ENCODE measurements at regions not wholly inside any gene's neighbourhood (a gene's known extent, or its start where the extent isn't known, plus 50 kb on each side); places are given as distances from the start of the nearest gene placed in this dataset.

GRCh38 chrX:131356725-131357124 lies 67.6 kb upstream of the IGSF1 start:
- H3K27ac ChIP-seq: no peak overlapping the region
- H3K4me1 ChIP-seq: no peaks in the 10 kb centered on the region
- 50 to 67% methylated on average over 1 of the region's 1 CpG for WGBS, 2 donors
- intact Hi-C loops (cut with DNase I): no loop called here
- TF ChIP-seq, protein P1, sequence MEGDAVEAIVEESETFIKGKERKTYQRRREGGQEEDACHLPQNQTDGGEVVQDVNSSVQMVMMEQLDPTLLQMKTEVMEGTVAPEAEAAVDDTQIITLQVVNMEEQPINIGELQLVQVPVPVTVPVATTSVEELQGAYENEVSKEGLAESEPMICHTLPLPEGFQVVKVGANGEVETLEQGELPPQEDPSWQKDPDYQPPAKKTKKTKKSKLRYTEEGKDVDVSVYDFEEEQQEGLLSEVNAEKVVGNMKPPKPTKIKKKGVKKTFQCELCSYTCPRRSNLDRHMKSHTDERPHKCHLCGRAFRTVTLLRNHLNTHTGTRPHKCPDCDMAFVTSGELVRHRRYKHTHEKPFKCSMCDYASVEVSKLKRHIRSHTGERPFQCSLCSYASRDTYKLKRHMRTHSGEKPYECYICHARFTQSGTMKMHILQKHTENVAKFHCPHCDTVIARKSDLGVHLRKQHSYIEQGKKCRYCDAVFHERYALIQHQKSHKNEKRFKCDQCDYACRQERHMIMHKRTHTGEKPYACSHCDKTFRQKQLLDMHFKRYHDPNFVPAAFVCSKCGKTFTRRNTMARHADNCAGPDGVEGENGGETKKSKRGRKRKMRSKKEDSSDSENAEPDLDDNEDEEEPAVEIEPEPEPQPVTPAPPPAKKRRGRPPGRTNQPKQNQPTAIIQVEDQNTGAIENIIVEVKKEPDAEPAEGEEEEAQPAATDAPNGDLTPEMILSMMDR (IDR thresholded peaks at IDR 0.05): no peak
- no peaks in the 10 kb centered on the region for H3K36me3 ChIP-seq
- no peak overlapping the region for H3K4me3 ChIP-seq
- H3K27me3 ChIP-seq: peaks cover 0 to 5% (median under 1%) of the 10 kb centered on the region in 4 donors
- FAIRE-seq (no peak), ATAC-seq (no peak), DNase-seq (peak in 1 of 6 donors; percentile 12)
- no peaks in the 10 kb centered on the region for H3K9me3 ChIP-seq

- 45 to 56% methylated on average over 2 of the region's 2 CpGs for WGBS, 2 donors
- no peak for DNase-seq
- TF ChIP-seq, protein P1 (IDR thresholded peaks at IDR 0.05): no peak
- no peak overlapping the region for H3K4me3 ChIP-seq
- no peaks in the 10 kb centered on the region for H3K9me3 ChIP-seq
- no peaks in the 10 kb centered on the region for H3K4me1 ChIP-seq
- H3K27ac ChIP-seq: no peak overlapping the region
- no peaks in the 10 kb centered on the region for H3K36me3 ChIP-seq
- intact Hi-C loops (cut with DNase I): no loop called here
- H3K27me3 ChIP-seq: peaks cover 0 to 14% (median 1%) of the 10 kb centered on the region in 4 donors
- ATAC-seq: no peak
- no peak for FAIRE-seq
Observed at GRCh38 chrX:131359611-131360010, 70.5 kb upstream of the IGSF1 start.

DNA sequence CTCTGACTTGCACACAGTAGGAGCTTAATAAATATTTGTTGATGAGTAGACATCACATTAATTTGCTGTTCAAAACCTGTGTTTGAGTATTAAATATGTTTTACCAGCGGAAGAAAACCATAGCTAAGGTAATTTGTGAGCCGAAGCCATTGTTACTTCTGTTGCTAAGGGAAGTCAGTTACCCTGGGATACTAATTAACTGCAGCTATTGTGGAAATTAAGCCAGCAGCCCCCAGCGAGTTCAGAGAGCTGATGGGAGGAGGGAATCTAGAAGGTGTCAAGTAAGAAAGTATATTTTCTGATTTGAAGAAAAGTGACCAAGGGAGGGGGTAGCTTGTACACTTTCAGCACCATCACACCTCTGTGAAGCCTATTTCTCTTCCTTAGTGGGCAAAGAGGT lies 76.7 kb upstream of the IGSF1 start:
- no peaks in the 10 kb centered on the region for H3K9me3 ChIP-seq
- no peaks in the 10 kb centered on the region for H3K4me1 ChIP-seq
- H3K4me3 ChIP-seq: no peak overlapping the region
- H3K27ac ChIP-seq: no peak overlapping the region
- intact Hi-C loops (cut with DNase I): no loop called here
- H3K27me3 ChIP-seq: peaks cover 0 to 11% (median 1%) of the 10 kb centered on the region in 4 donors
- DNase-seq: no peak
- ATAC-seq: no peak
- TF ChIP-seq, protein P1 (IDR thresholded peaks at IDR 0.05): no peak
- FAIRE-seq: no peak
- no peaks in the 10 kb centered on the region for H3K36me3 ChIP-seq
- WGBS, 2 donors: 45% methylated on average over 3 of the region's 3 CpGs

GRCh38 chrX:131366407-131366806 lies 77.3 kb upstream of the IGSF1 start:
- TF ChIP-seq, protein P1 (IDR thresholded peaks at IDR 0.05): peak in 1 of 4 donors; percentile 16
- no peak for FAIRE-seq
- Histone ChIP-seq H3K9me3 (no peaks in the 10 kb centered on the region), H3K27me3 (peaks cover 0 to 13% (median 1%) of the 10 kb centered on the region in 4 donors), H3K36me3 (no peaks in the 10 kb centered on the region), H3K4me3 (no peak overlapping the region), H3K27ac (no peak overlapping the region), H3K4me1 (no peaks in the 10 kb centered on the region)
- intact Hi-C loops (cut with DNase I): no loop called here
- peak; percentile 50 to 87 (median 73) for ATAC-seq
- DNase-seq: no peak
- 13 to 18% methylated on average over 6 of the region's 6 CpGs for WGBS, 2 donors

DNA sequence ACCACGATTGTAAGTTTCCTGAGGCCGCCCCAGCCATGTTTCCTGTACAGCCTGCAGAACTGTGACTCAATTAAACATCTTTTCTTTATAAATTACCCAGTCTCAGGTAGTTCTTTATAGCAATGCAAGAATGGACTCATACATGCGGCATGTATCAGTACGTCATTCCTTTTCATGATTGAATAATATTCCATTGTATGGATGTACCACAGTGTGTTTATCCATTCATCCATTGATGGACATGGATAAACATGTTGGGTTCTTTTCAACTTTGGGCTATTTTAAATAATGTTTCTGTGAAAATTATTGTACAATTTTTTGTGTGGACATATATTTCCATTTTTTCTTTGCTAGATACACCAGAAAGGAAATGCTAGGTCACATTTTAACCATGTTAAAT lies 99.2 kb upstream of the IGSF1 start:
- intact Hi-C loops (cut with DNase I): no loop called here
- Histone ChIP-seq H3K4me1 (no peaks in the 10 kb centered on the region), H3K27me3 (no peaks in the 10 kb centered on the region), H3K4me3 (no peak overlapping the region), H3K9me3 (no peaks in the 10 kb centered on the region), H3K36me3 (no peaks in the 10 kb centered on the region), H3K27ac (no peak overlapping the region)
- TF ChIP-seq, protein P1 (IDR thresholded peaks at IDR 0.05): no peak
- FAIRE-seq: no peak
- DNase-seq: no peak
- 82 to 86% methylated on average over 4 of the region's 4 CpGs for WGBS, 2 donors
- no peak for ATAC-seq
